RPMI8226 (cell line): ENCODE measurements at regions not wholly inside any gene's neighbourhood (a gene's known extent, or its start where the extent isn't known, plus 50 kb on each side); places are given as distances from the start of the nearest gene placed in this dataset.

Experiments
- DNase-seq: peaks from one replicate; pipeline ENCODE4 v3.0.0-alpha.2; 2015

- no peak for DNase-seq
Observed at GRCh38 chr13:40232311-40233040, 434.0 kb downstream of the FOXO1 start.

- no peak for DNase-seq
Observed at GRCh38 chr13:40233731-40234195, 432.7 kb downstream of the FOXO1 start.

GRCh38 chr13:40235160-40235796 lies 431.2 kb downstream of the FOXO1 start:
- DNase-seq: no peak

- no peak for DNase-seq
Observed at GRCh38 chr13:40236566-40237168, 429.8 kb downstream of the FOXO1 start.

GRCh38 chr13:40238761-40239160 lies 427.7 kb downstream of the FOXO1 start:
- DNase-seq: no peak

GRCh38 chr13:40240293-40240692 lies 426.1 kb downstream of the FOXO1 start:
- no peak for DNase-seq

- no peak for DNase-seq
Observed at GRCh38 chr13:40241125-40241798, 425.2 kb downstream of the FOXO1 start.

- DNase-seq: no peak
Observed at GRCh38 chr13:40243047-40243446, 423.4 kb downstream of the FOXO1 start.

GRCh38 chr13:40243982-40244381 lies 422.5 kb downstream of the FOXO1 start:
- DNase-seq: no peak

GRCh38 chr13:40245567-40245966 lies 420.9 kb downstream of the FOXO1 start:
- no peak for DNase-seq

- no peak for DNase-seq
Observed at GRCh38 chr13:40247845-40248244, 418.6 kb downstream of the FOXO1 start.

GRCh38 chr13:40251343-40252032 lies 415.0 kb downstream of the FOXO1 start:
- DNase-seq: no peak

- DNase-seq: no peak
Observed at GRCh38 chr13:40252241-40252640, 414.2 kb downstream of the FOXO1 start.

- DNase-seq: no peak
Observed at GRCh38 chr13:40252676-40253075, 413.8 kb downstream of the FOXO1 start.

GRCh38 chr13:40254394-40254793 lies 412.0 kb downstream of the FOXO1 start:
- no peak for DNase-seq

GRCh38 chr13:40255551-40255950 lies 410.9 kb downstream of the FOXO1 start:
- DNase-seq: no peak

- no peak for DNase-seq
Observed at GRCh38 chr13:40259899-40260298, 406.5 kb downstream of the FOXO1 start.

- DNase-seq: no peak
Observed at GRCh38 chr13:40261336-40261735, 405.1 kb downstream of the FOXO1 start.

- DNase-seq: no peak
Observed at GRCh38 chr13:40261947-40262346, 404.5 kb downstream of the FOXO1 start.

GRCh38 chr13:40269086-40269485 lies 397.4 kb downstream of the FOXO1 start:
- no peak for DNase-seq

- DNase-seq: no peak
Observed at GRCh38 chr13:40270726-40271125, 395.7 kb downstream of the FOXO1 start.

GRCh38 chr13:40271271-40271885 lies 395.1 kb downstream of the FOXO1 start:
- DNase-seq: no peak
